ENCODE measurements at regions not wholly inside any gene's neighbourhood (a gene's known extent, or its start where the extent isn't known, plus 50 kb on each side); places are given as distances from the start of the nearest gene placed in this dataset.

DNA sequence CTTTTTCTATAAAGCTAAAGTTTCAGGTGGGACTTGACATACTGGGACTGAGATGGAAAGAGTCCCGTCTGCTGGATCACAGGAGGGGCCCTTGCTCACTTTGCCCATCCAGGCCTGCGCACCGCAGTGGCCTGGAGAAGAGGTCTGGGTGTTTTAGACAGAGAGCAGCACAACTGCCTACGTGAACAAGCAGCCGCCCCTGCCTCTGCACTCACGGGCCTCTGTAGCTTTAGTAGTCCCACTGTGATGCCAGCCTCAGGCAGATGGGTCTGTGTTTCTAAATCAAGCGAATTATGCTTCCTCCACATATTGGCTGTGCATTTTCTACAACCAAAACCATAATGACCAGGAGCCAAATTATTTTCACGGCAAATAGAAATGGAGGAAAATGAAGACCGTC is 184.8 kb upstream of the FOXQ1 start:
- Histone ChIP-seq H3K27ac (ENCODE audit: low read depth in 1 of 2, low read length in 2 of 2) (no peak overlapping the region), H3K27me3 (ENCODE audit: control insufficient read depth in 1 of 2, insufficient read depth in 2 of 2, low read length in 1 of 2) (no peaks in the 10 kb centered on the region), H3K4me3 (ENCODE audit: low read length in 2 of 2) (no peak overlapping the region), H3K9me3 (ENCODE audit: control insufficient read depth, low read length) (peaks cover 2% of the 10 kb centered on the region), H3K36me3 (ENCODE audit: control insufficient read depth in 1 of 2, insufficient read depth in 2 of 2, low read length in 1 of 2) (no peaks in the 10 kb centered on the region), H3K4me1 (ENCODE audit: control insufficient read depth in 1 of 2, insufficient read depth in 2 of 2, low read length in 2 of 2) (no peaks in the 10 kb centered on the region)
- ATAC-seq (ENCODE audit: low FRiP score) (no peak), DNase-seq (no peak)
- intact Hi-C loops (cut with DNase I): no loop called here
- 89 to 91% methylated on average over 9 of the region's 9 CpGs for WGBS, 2 donors

DNA sequence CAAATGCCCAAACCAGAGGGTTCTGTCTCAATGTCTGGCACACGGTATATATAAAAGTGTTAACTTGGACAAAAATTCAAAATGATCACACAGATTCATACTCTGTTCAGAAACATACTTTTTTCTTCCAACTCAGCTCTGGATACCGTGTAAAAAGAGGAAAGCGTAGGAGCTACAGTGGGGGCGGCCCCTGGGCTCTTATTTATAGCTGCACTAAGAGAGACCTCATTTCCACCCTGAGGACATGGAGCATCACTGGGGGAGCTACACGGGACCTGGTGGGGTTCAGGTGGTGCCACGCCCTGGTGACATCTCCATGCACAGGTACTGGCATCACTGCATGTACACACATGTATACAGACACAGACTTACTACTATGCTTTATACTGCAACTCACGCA is 185.9 kb upstream of the FOXQ1 start:
- no peaks in the 10 kb centered on the region for H3K36me3 ChIP-seq (ENCODE audit: control insufficient read depth in 1 of 2, insufficient read depth in 2 of 2, low read length in 1 of 2)
- H3K27me3 ChIP-seq (ENCODE audit: control insufficient read depth in 1 of 2, insufficient read depth in 2 of 2, low read length in 1 of 2): no peaks in the 10 kb centered on the region
- ATAC-seq (ENCODE audit: low FRiP score): no peak
- H3K4me3 ChIP-seq (ENCODE audit: low read length in 2 of 2): no peak overlapping the region
- intact Hi-C loops (cut with DNase I): no loop called here
- H3K27ac ChIP-seq (ENCODE audit: low read depth in 1 of 2, low read length in 2 of 2): no peak overlapping the region
- WGBS, 2 donors: 88 to 91% methylated on average over 7 of the region's 7 CpGs
- peaks cover 2% of the 10 kb centered on the region for H3K9me3 ChIP-seq (ENCODE audit: control insufficient read depth, low read length)
- H3K4me1 ChIP-seq (ENCODE audit: control insufficient read depth in 1 of 2, insufficient read depth in 2 of 2, low read length in 2 of 2): no peaks in the 10 kb centered on the region
- no peak for DNase-seq

DNA sequence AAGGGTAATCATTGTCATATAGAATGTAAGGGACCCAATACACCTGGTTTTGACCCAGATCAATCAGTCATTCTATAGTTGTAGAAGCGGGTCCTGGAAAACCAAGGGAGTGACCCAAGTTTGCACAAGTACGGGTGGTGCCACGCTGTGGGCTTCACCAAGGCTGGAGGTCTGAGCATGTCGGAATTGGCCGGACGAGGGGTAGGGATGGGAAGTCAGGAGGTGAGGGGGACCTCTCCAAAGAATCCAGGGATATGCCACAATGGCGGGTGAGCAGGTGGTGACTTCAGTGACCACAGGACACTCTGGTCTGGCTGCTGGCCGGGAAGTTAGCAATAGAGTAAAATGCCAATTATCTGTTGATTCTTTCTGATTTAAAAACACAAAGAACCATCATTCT is 186.6 kb upstream of the FOXQ1 start:
- ATAC-seq (ENCODE audit: low FRiP score): no peak
- H3K4me1 ChIP-seq (ENCODE audit: control insufficient read depth in 1 of 2, insufficient read depth in 2 of 2, low read length in 2 of 2): no peaks in the 10 kb centered on the region
- no peak overlapping the region for H3K27ac ChIP-seq (ENCODE audit: low read depth in 1 of 2, low read length in 2 of 2)
- DNase-seq: no peak
- no peak overlapping the region for H3K4me3 ChIP-seq (ENCODE audit: low read length in 2 of 2)
- H3K9me3 ChIP-seq (ENCODE audit: control insufficient read depth, low read length): peaks cover 2% of the 10 kb centered on the region
- H3K36me3 ChIP-seq (ENCODE audit: control insufficient read depth in 1 of 2, insufficient read depth in 2 of 2, low read length in 1 of 2): no peaks in the 10 kb centered on the region
- no peaks in the 10 kb centered on the region for H3K27me3 ChIP-seq (ENCODE audit: control insufficient read depth in 1 of 2, insufficient read depth in 2 of 2, low read length in 1 of 2)
- WGBS, 2 donors: 95 to 96% methylated on average over 8 of the region's 8 CpGs
- intact Hi-C loops (cut with DNase I): no loop called here

DNA sequence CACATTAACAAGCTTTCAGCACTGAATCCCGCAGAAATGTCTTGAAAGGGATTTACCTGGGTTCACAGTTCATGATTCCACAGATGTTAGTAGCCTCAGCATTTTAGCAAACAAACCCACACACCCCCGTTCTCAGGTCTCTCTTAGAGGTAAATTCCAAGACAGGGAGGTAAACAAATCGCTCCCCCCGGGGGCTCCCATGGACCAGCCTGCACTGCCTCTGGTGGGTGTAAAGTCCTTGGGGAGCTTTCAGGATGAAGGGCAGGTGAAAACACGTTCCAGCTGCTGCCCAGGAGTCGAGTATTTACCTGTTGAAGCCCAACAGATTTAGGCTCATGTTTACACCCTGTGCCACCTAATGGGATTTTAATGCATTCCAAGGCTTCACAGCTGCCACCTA is 187.0 kb upstream of the FOXQ1 start:
- no peaks in the 10 kb centered on the region for H3K4me1 ChIP-seq (ENCODE audit: control insufficient read depth in 1 of 2, insufficient read depth in 2 of 2, low read length in 2 of 2)
- intact Hi-C loops (cut with DNase I): no loop called here
- no peaks in the 10 kb centered on the region for H3K36me3 ChIP-seq (ENCODE audit: control insufficient read depth in 1 of 2, insufficient read depth in 2 of 2, low read length in 1 of 2)
- H3K4me3 ChIP-seq (ENCODE audit: low read length in 2 of 2): no peak overlapping the region
- ATAC-seq (ENCODE audit: low FRiP score) (no peak), DNase-seq (no peak)
- H3K9me3 ChIP-seq (ENCODE audit: control insufficient read depth, low read length): peaks cover 2% of the 10 kb centered on the region
- no peaks in the 10 kb centered on the region for H3K27me3 ChIP-seq (ENCODE audit: control insufficient read depth in 1 of 2, insufficient read depth in 2 of 2, low read length in 1 of 2)
- WGBS, 2 donors: 70 to 73% methylated on average over 6 of the region's 6 CpGs
- no peak overlapping the region for H3K27ac ChIP-seq (ENCODE audit: low read depth in 1 of 2, low read length in 2 of 2)

DNA sequence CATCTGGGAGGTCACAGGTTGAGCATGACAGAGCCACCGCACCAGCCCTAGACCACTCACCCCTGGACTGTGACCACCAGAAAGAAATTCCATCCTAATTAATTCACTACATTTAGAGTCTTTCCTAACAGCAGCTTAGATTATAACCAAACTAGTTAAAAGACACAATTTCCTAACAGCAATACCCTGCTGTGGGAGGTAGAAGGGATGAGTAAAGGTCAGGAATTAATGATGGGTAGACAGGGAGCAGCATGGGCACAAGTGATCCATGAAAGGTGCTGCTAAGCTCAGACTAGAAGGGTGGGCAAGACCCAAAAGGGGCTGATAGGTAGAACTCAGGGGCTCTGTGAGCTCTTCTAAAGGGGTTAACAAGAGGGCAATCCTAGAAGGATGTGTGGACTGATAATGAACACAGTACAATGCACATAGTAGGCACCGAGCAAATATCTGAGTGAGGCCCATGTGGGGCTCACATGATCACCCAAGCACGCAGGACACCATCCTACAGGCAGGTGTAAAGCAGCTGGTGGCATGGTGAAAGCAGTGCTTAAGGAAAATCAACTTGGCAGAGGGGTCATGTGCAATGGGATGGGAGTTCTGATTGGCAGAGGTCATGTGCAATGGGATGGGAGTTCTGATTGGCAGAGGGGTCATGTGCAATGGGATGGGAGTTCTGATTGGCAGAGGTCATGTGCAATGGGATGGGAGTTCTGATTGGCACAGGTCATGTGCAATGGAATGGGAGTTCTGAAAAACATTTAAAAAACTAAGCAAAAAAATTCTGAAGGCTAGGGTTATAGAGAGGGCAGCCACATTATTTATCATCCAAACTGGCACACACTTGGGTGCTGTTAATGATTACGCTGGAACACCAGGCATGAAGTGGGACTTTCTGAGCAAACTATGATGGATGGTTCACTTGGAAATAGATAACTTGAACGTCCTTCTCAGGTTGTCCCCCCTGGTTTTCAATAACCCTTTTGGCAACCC is 188.2 kb upstream of the FOXQ1 start:
- no peaks in the 10 kb centered on the region for H3K4me1 ChIP-seq (ENCODE audit: control insufficient read depth in 1 of 2, insufficient read depth in 2 of 2, low read length in 2 of 2)
- intact Hi-C loops (cut with DNase I): no loop called here
- 59 to 65% methylated on average over 5 of the region's 5 CpGs for WGBS, 2 donors
- ATAC-seq (ENCODE audit: low FRiP score) (no peak), DNase-seq (no peak)
- H3K36me3 ChIP-seq (ENCODE audit: control insufficient read depth in 1 of 2, insufficient read depth in 2 of 2, low read length in 1 of 2): no peaks in the 10 kb centered on the region
- H3K4me3 ChIP-seq (ENCODE audit: low read length in 2 of 2): no peak overlapping the region
- peaks cover 2% of the 10 kb centered on the region for H3K9me3 ChIP-seq (ENCODE audit: control insufficient read depth, low read length)
- H3K27ac ChIP-seq (ENCODE audit: low read depth in 1 of 2, low read length in 2 of 2): no peak overlapping the region
- H3K27me3 ChIP-seq (ENCODE audit: control insufficient read depth in 1 of 2, insufficient read depth in 2 of 2, low read length in 1 of 2): no peaks in the 10 kb centered on the region

DNA sequence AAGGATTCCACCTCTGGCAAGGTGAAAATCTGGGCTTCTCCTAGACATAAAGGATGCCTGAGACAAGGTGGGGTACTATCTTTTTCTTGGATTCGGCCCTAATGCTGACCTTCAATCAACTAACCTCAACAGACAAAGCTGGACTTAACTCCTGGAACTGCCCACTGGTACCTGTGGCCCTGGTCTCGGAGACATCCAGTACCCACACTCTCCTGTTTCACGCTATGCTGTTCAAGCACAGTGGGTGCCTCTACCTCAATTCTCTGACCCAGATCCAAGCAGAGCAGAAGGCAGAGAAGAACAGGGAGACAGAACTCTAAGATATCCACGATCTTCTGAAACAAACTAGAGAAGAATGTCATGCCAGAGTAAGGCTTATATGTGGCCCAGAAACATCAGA is 189.8 kb upstream of the FOXQ1 start:
- no peak overlapping the region for H3K4me3 ChIP-seq (ENCODE audit: low read length in 2 of 2)
- H3K27me3 ChIP-seq (ENCODE audit: control insufficient read depth in 1 of 2, insufficient read depth in 2 of 2, low read length in 1 of 2): no peaks in the 10 kb centered on the region
- H3K36me3 ChIP-seq (ENCODE audit: control insufficient read depth in 1 of 2, insufficient read depth in 2 of 2, low read length in 1 of 2): no peaks in the 10 kb centered on the region
- peaks cover 3% of the 10 kb centered on the region for H3K9me3 ChIP-seq (ENCODE audit: control insufficient read depth, low read length)
- ATAC-seq (ENCODE audit: low FRiP score) (no peak), DNase-seq (no peak)
- 90 to 95% methylated on average over 4 of the region's 4 CpGs for WGBS, 2 donors
- no peak overlapping the region for H3K27ac ChIP-seq (ENCODE audit: low read depth in 1 of 2, low read length in 2 of 2)
- no peaks in the 10 kb centered on the region for H3K4me1 ChIP-seq (ENCODE audit: control insufficient read depth in 1 of 2, insufficient read depth in 2 of 2, low read length in 2 of 2)
- intact Hi-C loops (cut with DNase I): no loop called here

DNA sequence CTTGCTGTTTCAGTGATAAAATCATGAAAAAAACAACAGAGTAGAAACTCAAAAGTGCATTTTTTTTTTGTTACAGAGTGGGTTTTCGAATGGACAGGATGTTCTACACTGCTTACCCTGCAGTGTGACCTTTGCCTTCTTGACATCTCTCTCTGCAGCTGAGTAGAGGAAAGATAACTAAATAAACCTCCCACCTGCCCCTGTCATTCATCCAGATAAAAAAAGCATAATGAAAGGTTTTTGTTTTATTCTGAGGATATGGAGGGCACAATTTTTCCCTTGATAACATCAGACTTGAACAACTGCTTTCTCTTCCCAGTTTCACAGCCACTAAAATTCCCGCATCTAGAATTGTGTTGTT is 193.6 kb upstream of the FOXQ1 start:
- ATAC-seq (ENCODE audit: low FRiP score) (no peak), DNase-seq (no peak)
- no peaks in the 10 kb centered on the region for H3K27me3 ChIP-seq (ENCODE audit: control insufficient read depth in 1 of 2, insufficient read depth in 2 of 2, low read length in 1 of 2)
- WGBS, 2 donors: 45 to 56% methylated on average over 2 of the region's 2 CpGs
- H3K4me3 ChIP-seq (ENCODE audit: low read length in 2 of 2): no peak overlapping the region
- no peaks in the 10 kb centered on the region for H3K4me1 ChIP-seq (ENCODE audit: control insufficient read depth in 1 of 2, insufficient read depth in 2 of 2, low read length in 2 of 2)
- no peak overlapping the region for H3K27ac ChIP-seq (ENCODE audit: low read depth in 1 of 2, low read length in 2 of 2)
- H3K9me3 ChIP-seq (ENCODE audit: control insufficient read depth, low read length): peaks cover 1% of the 10 kb centered on the region
- H3K36me3 ChIP-seq (ENCODE audit: control insufficient read depth in 1 of 2, insufficient read depth in 2 of 2, low read length in 1 of 2): no peaks in the 10 kb centered on the region
- intact Hi-C loops (cut with DNase I): no loop called here

DNA sequence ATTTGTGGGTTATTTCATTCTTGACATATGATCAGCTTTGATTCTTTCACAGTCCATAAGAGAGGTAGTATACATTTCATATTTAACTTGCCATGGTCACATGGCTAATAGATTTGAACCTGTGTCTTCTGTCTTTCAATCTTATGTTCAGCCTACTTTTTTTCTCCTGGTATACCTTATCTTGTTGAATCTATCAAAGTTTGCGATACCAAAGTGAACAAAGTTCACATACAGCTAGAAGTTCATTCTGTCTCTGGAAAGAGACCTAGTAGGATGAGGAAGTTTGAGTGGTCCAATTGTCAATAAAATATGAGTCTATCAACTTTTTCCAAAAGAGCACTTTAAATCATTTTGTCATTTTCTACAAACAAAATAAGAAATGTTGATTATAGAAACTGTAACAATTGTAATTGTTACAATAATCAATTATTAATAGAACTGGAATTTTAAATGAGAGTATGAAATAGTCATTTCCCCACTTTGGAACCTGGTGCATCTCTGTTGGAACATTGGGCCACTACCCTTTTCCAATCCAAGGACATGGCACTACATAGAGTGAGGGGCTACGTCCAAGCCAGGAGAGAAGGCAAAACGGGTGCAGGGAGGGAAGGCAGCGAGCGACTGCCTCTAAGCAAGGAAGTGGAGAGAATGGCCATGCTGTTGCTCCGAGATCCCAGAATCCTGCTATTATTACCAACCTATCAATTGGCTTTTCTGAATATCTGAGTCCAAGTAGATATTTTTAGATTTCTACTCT is 194.2 kb upstream of the FOXQ1 start:
- Histone ChIP-seq H3K36me3 (ENCODE audit: control insufficient read depth in 1 of 2, insufficient read depth in 2 of 2, low read length in 1 of 2) (no peaks in the 10 kb centered on the region), H3K4me3 (ENCODE audit: low read length in 2 of 2) (no peak overlapping the region), H3K27me3 (ENCODE audit: control insufficient read depth in 1 of 2, insufficient read depth in 2 of 2, low read length in 1 of 2) (no peaks in the 10 kb centered on the region), H3K27ac (ENCODE audit: low read depth in 1 of 2, low read length in 2 of 2) (no peak overlapping the region), H3K4me1 (ENCODE audit: control insufficient read depth in 1 of 2, insufficient read depth in 2 of 2, low read length in 2 of 2) (no peaks in the 10 kb centered on the region), H3K9me3 (ENCODE audit: control insufficient read depth, low read length) (peaks cover 1% of the 10 kb centered on the region)
- no peak for ATAC-seq (ENCODE audit: low FRiP score)
- no peak for DNase-seq
- intact Hi-C loops (cut with DNase I): no loop called here
- WGBS, 2 donors: 50 to 63% methylated on average over 6 of the region's 6 CpGs

DNA sequence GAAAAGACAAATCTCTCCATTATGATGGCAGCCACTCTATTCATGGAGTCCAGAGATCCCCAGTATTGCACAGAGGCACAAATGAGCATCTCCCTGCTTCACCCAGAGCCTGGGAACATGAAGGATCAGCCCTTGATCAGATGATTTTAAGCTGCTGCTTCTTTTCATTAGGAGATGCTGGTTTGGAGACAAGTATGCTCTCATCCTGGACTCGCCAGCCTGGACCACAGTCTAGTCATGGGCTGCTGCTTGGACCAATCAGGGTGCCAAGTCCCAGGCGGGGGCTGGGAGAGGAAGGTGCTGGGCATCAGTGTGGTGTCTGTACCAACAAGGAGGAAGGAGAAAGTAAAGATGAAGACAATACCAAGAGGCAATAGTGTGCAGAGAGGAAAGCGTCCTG is 195.7 kb upstream of the FOXQ1 start:
- Histone ChIP-seq H3K36me3 (ENCODE audit: control insufficient read depth in 1 of 2, insufficient read depth in 2 of 2, low read length in 1 of 2) (no peaks in the 10 kb centered on the region), H3K9me3 (ENCODE audit: control insufficient read depth, low read length) (peaks cover 1% of the 10 kb centered on the region), H3K4me3 (ENCODE audit: low read length in 2 of 2) (no peak overlapping the region), H3K4me1 (ENCODE audit: control insufficient read depth in 1 of 2, insufficient read depth in 2 of 2, low read length in 2 of 2) (no peaks in the 10 kb centered on the region), H3K27ac (ENCODE audit: low read depth in 1 of 2, low read length in 2 of 2) (no peak overlapping the region), H3K27me3 (ENCODE audit: control insufficient read depth in 1 of 2, insufficient read depth in 2 of 2, low read length in 1 of 2) (no peaks in the 10 kb centered on the region)
- intact Hi-C loops (cut with DNase I): no loop called here
- 84 to 85% methylated on average over 3 of the region's 3 CpGs for WGBS, 2 donors
- ATAC-seq (ENCODE audit: low FRiP score) (no peak), DNase-seq (no peak)

Data from aorta (tissue), 5 donors.